Neural cell (in vitro differentiated cells): ENCODE measurements at regions not wholly inside any gene's neighbourhood (a gene's known extent, or its start where the extent isn't known, plus 50 kb on each side); places are given as distances from the start of the nearest gene placed in this dataset.

Experiments used
- H2AFZ ChIP-seq: fragments of 200-600, 300-800 bp; sonication (generic), shearing (Covaris generic); 2 replicates; pipeline ENCODE4 v1.6.0; 2014; ENCODE audit warnings: low read depth, mild to moderate bottlenecking, antibody characterized with exemption, low read length, moderate library complexity
- H3F3A ChIP-seq: fragments of 200-600 bp; shearing (Covaris generic); 2 replicates; pipeline ENCODE4 v1.6.1; 2016; ENCODE audit warnings: mild to moderate bottlenecking, moderate library complexity, mixed read lengths, antibody characterized with exemption, low read length; ENCODE audit not compliant: insufficient read depth, poor library complexity, severe bottlenecking
- H3K27ac ChIP-seq: fragments of 200-600, 300-800 bp; sonication (generic), shearing (Covaris generic); 2 replicates; pipeline ENCODE4 v1.5.1; 2014; ENCODE audit warnings: mild to moderate bottlenecking, low read length, moderate library complexity
- H3K27me3 ChIP-seq: fragments of 300-800, 200-600 bp; sonication (generic), shearing (Covaris generic); 2 replicates; pipeline ENCODE4 v1.6.0; 2014; ENCODE audit warnings: mild to moderate bottlenecking, low read depth, low read length, moderate library complexity; ENCODE audit not compliant: insufficient read depth
- H3K36me3 ChIP-seq: fragments of 300-800, 200-600 bp; sonication (generic), shearing (Covaris generic); 2 replicates; pipeline ENCODE4 v1.5.1; 2014; ENCODE audit warnings: mild to moderate bottlenecking, antibody characterized with exemption, low read length, moderate library complexity; ENCODE audit not compliant: insufficient read depth
- H3K4me2 ChIP-seq: fragments of 300-800, 200-600 bp; sonication (generic), shearing (Covaris generic); 2 replicates; pipeline ENCODE4 v1.6.0; 2014; ENCODE audit warnings: mild to moderate bottlenecking, low read length
- H3K4me3 ChIP-seq: fragments of 300-800, 200-600 bp; sonication (generic), shearing (Covaris generic); 2 replicates; pipeline ENCODE4 v1.5.1; 2014; ENCODE audit warnings: mild to moderate bottlenecking, low read length, moderate library complexity
- H3K79me2 ChIP-seq: fragments of 200-600 bp; shearing (Covaris generic); replicated peaks from 2 replicates; pipeline ENCODE4 v1.6.0; 2014; ENCODE audit warnings: mild to moderate bottlenecking, low read length, moderate library complexity; ENCODE audit not compliant: insufficient read depth
- H3K9ac ChIP-seq: fragments of 300-800, 200-600 bp; sonication (generic), shearing (Covaris generic); 2 replicates; pipeline ENCODE4 v1.6.1; 2016; ENCODE audit warnings: mild to moderate bottlenecking, low read length, mixed read lengths
- H3K9me2 ChIP-seq: fragments of 200-600 bp; shearing (Covaris generic); 2 replicates; pipeline ENCODE4 v1.6.1; 2016; ENCODE audit warnings: mild to moderate bottlenecking, low read length, mixed read lengths; ENCODE audit not compliant: insufficient read depth
- H3K9me3 ChIP-seq: fragments of 200-600, 300-800 bp; sonication (generic), shearing (Covaris generic); 2 replicates; pipeline ENCODE4 v1.6.1; 2016; ENCODE audit warnings: mild to moderate bottlenecking, mixed run types, low read length, moderate library complexity, mixed read lengths
- H4K20me1 ChIP-seq: fragments of 200-600 bp; shearing (Covaris generic); 2 replicates; pipeline ENCODE4 v1.6.1; 2016; ENCODE audit warnings: mild to moderate bottlenecking, mixed run types; ENCODE audit not compliant: insufficient read depth
- CTCF ChIP-seq: fragments of 450-650 bp; IDR thresholded peaks from 2 replicates; pipeline ENCODE4 v1.5.1; 2014; ENCODE audit warnings: antibody characterized with exemption, mild to moderate bottlenecking, moderate library complexity; ENCODE audit not compliant: poor library complexity, severe bottlenecking
- EP300 ChIP-seq: fragments of 450-650 bp; conservative IDR thresholded peaks from 2 replicates; pipeline ENCODE4 v1.6.1; 2014; ENCODE audit warnings: antibody characterized with exemption, mild to moderate bottlenecking, moderate library complexity; ENCODE audit not compliant: poor library complexity, severe bottlenecking
- EZH2 ChIP-seq: fragments of 200-600, 300-800 bp; shearing (Covaris generic), sonication (generic); IDR thresholded peaks from 2 replicates; pipeline ENCODE4 v1.6.1; 2014; ENCODE audit warnings: antibody characterized with exemption, low read length, borderline replicate concordance, mild to moderate bottlenecking; ENCODE audit not compliant: insufficient read depth, poor library complexity, severe bottlenecking
- MXI1 ChIP-seq: fragments of 450-650 bp; conservative IDR thresholded peaks from 2 replicates; pipeline ENCODE4 v1.6.1; 2014; ENCODE audit warnings: antibody characterized with exemption, mild to moderate bottlenecking; ENCODE audit not compliant: poor library complexity, severe bottlenecking
- POLR2AphosphoS5 ChIP-seq: IDR thresholded peaks from 2 replicates; pipeline ENCODE4 v1.6.1; 2012
- RAD21 ChIP-seq: fragments of 450-650 bp; conservative IDR thresholded peaks from 2 replicates; pipeline ENCODE4 v1.6.1; 2014; ENCODE audit warnings: antibody characterized with exemption, mild to moderate bottlenecking, moderate library complexity
- REST ChIP-seq: IDR thresholded peaks from 2 replicates; pipeline ENCODE4 v1.6.1; 2012; ENCODE audit warnings: borderline replicate concordance
- SMC3 ChIP-seq: fragments of 450-650 bp; conservative IDR thresholded peaks from 2 replicates; pipeline ENCODE4 v1.6.1; 2014; ENCODE audit warnings: antibody characterized with exemption, mild to moderate bottlenecking, moderate library complexity; ENCODE audit not compliant: poor library complexity
- TAF1 ChIP-seq: IDR thresholded peaks from 2 replicates; pipeline ENCODE4 v1.6.1; 2012; ENCODE audit warnings: low read depth

GRCh38 chr10:130726996-130727725 lies 584.4 kb downstream of the TCERG1L start:
- TF ChIP-seq SMC3, result no peak
- no peak for TF ChIP-seq MXI1
- no peak for TF ChIP-seq EZH2
- TF ChIP-seq TAF1, result no peak
- TF ChIP-seq POLR2AphosphoS5, result no peak
- TF ChIP-seq REST, result no peak
- TF ChIP-seq EP300, result no peak
- no peak for TF ChIP-seq CTCF
- no peak for TF ChIP-seq RAD21
- no peaks in the 10 kb centered on the region for H3K9me3 ChIP-seq
- no peak overlapping the region for H3K4me3 ChIP-seq
- H3K9me2 ChIP-seq, result no peaks in the 10 kb centered on the region
- no peak overlapping the region for H3K27ac ChIP-seq
- no peaks in the 10 kb centered on the region for H3K27me3 ChIP-seq
- no peak overlapping the region for H3K9ac ChIP-seq
- no peaks in the 10 kb centered on the region for H4K20me1 ChIP-seq
- H3F3A ChIP-seq, result no peaks in the 10 kb centered on the region
- no peaks in the 10 kb centered on the region for H3K36me3 ChIP-seq
- H2AFZ ChIP-seq, result no peak overlapping the region
- H3K4me2 ChIP-seq, result no peak overlapping the region
- no peaks in the 10 kb centered on the region for H3K79me2 ChIP-seq

GRCh38 chr10:130727766-130728490 lies 583.6 kb downstream of the TCERG1L start:
- H3K4me2 ChIP-seq, result no peak overlapping the region
- no peak overlapping the region for H3K27ac ChIP-seq
- H2AFZ ChIP-seq, result no peak overlapping the region
- H3K9ac ChIP-seq, result no peak overlapping the region
- H4K20me1 ChIP-seq, result no peaks in the 10 kb centered on the region
- H3K9me3 ChIP-seq, result no peaks in the 10 kb centered on the region
- H3K4me3 ChIP-seq, result no peak overlapping the region
- H3K36me3 ChIP-seq, result no peaks in the 10 kb centered on the region
- H3F3A ChIP-seq, result no peaks in the 10 kb centered on the region
- H3K9me2 ChIP-seq, result no peaks in the 10 kb centered on the region
- H3K79me2 ChIP-seq, result no peaks in the 10 kb centered on the region
- no peaks in the 10 kb centered on the region for H3K27me3 ChIP-seq
- no peak for TF ChIP-seq TAF1
- TF ChIP-seq REST, result no peak
- TF ChIP-seq POLR2AphosphoS5, result peak; percentile 42
- no peak for TF ChIP-seq EZH2
